Fibroblast of skin of right biceps (primary cell): ENCODE measurements at regions not wholly inside any gene's neighbourhood (a gene's known extent, or its start where the extent isn't known, plus 50 kb on each side); places are given as distances from the start of the nearest gene placed in this dataset.

ENCODE experiments used
- DNase-seq: peaks from one replicate; pipeline ENCODE4 v3.0.0-alpha.2; 2013

DNA sequence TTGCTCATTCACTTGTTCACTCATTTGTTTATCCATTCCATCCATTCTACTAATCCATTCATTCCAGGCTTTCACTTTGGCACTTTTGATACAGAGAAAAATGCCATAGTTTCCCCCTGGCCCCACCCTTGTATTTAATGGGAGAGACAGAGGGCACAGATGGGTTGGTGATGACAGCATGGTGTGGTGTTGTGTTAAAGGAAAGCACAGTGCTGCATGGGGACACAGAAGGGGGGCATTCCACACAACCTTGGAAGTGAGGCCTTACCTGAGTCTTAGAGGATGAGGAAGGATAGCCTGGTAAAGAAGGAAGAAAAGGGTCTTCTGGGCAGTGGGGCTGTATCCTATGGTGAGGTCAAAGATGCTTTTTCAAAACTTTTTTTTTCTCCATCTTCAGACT lies 248.5 kb upstream of the C11orf87 start:
- DNase-seq: no peak

DNA sequence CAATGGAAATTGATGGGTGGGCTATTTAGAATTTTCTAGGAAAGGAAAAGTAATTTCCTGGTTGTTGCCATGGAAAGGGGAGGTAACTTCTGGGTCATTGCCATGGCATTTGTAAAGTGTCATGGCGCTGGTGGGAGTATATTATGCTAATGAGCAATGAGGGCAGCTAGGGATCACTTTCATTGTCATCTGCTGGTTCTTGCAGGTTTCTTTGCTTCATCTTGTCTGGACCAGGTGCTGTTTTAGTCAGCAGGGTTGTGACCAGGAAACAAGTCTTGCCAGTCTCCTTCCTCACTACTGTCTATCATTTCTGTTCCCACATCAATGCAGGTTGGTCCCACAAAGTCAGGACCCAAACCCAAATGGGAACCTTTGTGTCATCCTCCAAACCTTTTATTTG lies 237.6 kb upstream of the C11orf87 start:
- no peak for DNase-seq

DNA sequence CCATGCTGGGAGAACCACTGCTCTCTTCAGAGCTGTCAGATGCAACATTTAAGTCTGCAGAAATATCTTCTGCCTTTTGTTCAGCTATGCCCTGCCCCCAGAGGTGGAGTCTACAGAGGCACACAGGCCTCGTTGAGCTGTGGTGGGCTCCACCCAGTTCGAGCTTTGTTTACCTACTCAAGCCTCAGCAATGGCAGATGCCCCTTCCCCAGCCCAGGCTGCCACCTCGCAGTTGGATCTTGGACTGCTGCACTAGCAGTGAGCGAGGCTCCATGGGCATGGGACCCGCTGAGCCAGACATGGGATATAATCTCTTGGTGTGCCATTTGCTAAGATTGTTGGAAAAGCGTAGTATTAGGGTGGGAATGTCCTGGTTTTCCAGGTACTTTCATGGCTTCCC lies 229.1 kb upstream of the C11orf87 start:
- DNase-seq: no peak

DNA sequence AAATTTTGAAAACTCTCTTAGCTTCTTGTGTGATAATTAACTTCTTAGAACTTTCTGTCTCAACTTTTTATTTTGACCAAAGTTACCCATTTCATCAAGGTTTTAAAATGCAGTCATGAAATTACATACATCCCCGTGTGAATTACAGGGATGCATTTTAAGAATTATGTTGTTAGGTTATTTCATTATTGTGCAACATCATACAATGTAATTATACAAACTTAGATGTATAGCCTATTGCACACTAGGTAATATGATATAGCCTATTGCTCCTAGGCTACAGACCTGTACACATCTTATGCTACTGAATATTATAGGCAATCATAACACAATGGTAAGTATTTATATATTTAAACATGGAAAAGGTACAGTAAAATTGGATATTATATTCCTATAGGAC lies 228.1 kb upstream of the C11orf87 start:
- no peak for DNase-seq

DNA sequence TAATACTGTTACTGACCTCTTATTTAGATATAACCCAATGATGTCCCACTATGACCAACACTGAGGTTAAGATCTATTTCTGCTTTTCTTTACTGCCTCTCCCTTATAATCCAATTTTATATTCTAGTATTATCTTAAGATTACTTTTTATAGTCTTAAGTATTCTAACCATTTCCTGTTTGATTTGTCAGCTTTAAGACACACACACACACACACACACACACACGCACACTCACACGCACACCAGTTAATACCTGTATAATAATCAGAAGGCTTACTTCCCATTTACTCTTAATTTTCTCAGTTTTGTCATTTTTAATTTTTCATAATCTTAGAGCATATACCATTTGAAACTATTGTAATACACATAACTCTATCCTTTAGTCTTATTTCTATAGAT lies 226.0 kb upstream of the C11orf87 start:
- peak; percentile 56 for DNase-seq

DNA sequence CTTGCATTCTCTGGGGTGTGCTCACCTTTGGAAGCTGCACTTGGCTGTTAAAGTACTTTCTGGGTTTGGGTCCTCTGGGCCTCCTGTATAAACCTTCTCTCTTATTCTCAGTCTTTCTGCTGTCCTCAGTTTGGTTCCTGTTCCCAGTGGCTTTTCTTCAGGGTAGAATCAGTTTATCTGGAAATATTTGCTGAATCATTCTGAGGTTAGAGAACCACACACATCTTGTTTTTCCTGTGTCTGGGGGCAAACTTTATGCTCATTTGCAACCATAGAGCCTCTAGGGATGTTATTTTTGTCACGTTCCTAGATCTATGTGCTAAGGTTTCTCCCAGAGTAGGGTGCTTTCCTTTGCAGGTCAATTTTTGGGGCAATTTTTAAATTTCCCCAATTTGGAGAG lies 224.3 kb upstream of the C11orf87 start:
- DNase-seq: peak; percentile 65

DNA sequence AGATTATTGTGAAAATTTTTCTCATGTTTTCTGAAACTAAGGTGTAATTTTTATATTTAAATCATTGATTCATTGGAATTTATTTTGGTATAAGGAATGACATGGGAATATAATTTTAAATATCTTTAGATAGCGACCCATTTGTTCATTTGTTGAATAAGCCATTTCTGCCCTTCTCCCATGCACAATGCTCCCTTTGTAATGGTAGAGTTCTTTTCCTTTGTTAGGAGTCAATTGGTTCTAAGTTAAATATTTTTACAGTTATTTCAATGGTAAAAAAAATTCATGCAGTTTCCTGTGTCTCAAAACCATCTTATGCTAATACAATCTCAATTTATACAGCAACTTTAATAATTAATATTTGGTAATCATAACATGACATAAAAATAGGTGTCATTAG lies 218.8 kb upstream of the C11orf87 start:
- DNase-seq: no peak

DNA sequence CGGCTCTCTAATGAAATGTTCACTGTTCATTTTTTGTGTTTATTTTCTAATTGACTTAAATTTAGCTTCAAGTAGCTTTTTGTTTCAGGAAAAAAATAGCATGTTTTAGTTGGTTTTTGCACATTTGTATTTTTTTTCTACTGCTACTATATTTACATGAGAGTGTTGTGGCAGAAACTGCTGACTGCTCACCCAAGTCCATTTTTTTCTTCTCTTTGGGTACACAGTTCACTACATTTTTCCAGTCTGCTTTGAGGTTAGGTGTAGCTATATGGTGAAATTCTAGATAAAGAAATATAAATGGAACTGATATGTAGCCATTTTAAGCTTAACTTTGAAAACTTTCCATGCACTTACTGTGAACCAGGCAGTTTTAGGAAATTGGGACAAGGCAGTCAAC lies 216.7 kb upstream of the C11orf87 start:
- DNase-seq: no peak

DNA sequence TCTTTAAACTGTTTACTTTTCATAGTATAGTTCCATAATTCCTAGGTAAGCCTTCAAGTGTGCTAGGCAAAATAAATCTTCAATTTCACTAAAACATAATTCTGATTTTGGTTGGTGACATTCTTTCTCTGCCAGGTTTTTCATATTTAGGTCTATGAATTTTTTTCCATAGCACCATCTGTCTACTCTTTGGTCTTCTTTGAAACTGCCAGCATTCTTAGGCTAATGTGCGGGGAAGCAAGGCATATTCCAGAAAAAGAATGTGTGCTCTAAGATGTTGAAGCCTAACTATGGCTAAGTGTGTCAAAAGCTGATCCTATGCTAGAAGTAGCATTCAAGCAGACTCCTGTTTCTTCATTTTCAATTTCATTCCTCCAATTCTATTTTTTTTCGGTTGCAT lies 213.9 kb upstream of the C11orf87 start:
- no peak for DNase-seq

DNA sequence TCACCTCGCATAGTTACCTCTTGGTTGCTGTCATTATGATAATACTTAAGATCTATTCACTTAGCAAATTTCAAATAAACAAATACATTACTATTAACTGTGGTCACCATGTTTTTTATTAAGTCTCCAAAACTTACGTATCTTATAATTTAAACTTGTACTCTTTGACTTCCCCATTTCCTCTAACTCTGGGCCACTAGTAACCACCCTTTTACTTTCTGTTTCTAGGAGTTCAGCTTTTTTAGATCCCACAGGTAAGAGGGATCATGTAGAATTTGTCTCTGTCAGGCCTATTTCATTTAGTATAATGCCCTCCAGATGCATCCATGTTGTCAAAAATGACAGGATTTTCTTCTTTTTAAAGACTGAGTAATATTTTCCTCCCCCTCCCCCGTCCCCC lies 212.4 kb upstream of the C11orf87 start:
- no peak for DNase-seq

DNA sequence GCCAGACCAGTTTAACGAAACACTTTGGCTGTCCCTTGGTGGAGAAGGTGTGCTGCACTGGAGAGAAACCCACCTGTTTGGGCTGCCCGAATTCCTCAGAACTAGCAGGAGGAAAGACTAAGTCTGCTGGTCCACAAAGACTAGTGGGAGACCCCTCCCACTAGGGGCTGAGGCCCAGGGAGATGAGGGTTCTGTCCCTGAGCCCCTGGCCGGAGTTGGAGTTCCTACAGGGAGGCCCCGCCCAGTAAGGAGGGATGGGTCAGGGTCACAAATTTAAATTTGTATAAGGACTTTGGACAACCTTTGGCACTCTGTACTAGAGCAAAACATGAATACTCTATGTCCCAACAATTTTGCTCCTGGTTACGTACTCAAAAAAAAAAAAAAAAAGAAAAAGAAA lies 200.8 kb upstream of the C11orf87 start:
- no peak for DNase-seq

DNA sequence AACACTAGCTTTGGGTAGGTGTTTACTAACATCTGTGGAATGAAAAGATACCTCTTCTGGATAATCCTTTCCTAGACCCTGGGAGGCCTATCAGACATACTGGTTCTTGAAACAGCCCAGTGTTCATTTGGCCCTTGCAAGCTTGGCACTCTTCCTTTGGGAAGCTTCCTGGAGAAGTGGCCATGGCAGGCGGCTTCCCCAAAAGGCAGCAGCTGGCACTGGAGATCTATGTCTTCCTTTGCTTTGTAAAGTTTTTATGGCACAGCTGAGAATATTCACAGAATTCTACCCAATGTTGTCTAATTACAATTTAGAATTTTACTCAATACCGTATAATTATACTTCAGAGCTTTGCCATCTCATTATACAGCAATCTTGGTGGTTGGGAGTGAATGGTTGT lies 199.2 kb upstream of the C11orf87 start:
- DNase-seq: no peak

DNA sequence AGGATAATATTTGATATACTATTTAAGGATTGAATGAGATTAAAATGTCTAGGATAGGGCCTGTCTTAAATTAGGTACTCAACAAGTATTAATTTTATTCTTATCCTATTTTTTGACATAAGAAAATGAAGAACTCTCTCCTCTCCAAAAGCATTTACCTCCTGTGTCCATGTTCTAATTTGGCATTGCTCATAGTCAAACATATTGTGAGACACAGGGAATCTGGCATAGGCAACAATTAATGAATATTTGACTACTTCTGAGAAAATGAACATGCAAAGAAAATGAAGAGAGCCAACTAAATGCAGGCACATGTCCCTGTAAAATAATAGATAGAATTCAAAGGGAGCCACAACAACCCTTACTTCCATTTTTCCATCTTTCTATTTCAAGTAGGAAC lies 198.5 kb upstream of the C11orf87 start:
- DNase-seq: no peak

DNA sequence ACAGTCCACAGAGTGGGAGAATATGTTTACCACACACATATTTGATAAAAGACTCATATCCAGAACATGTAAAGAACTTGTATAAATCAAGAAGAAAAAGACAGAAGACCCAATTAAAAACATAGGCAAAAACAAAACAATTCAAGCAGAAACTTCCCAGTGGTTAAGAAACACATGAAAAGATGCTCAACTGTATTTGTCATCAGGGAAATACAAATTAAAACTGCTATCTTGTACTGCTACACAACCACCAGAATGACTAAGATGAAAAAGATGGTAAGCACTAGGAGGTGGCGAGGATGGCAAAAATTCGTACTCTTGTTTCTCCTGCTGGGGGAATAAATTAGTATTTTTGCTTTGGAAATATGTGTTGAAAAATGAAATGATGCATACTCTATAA lies 192.3 kb upstream of the C11orf87 start:
- peak; percentile 64 for DNase-seq

DNA sequence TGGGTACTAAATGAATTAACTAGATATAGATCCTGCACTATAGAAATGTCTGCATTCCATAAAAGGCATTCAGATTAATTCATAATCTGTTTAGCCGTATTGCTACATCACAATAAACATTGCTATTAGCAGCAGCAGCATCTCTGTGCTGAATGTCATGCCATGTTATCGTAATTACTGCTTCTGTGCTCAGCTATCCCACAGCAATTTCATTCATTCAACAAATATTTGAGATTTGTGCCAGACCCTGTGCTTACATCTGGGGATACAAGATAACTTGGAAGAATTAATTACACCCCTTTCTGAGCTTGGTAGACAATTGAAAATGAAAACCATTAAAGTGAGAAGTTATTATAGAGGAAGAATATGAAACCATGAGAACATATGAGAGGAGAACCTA lies 185.8 kb upstream of the C11orf87 start:
- peak; percentile 18 for DNase-seq

DNA sequence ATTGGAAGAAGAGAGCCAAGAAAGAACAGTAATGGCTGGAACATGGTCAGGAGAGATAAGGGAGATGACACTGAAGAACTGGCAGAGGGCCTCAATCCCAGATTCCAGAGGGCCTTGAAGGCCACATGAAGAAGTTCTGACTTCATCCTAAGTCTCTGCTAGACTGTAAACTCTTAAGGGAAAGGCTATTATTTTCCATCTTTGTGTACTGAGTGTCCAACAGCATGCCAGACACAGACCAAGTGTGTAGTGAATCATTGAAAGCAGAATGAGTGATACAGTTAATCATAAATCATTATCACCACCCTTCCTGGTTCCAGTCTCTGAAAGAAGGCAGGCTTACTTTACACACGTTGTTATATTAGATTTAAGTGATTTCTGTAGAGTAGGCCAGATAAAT lies 185.3 kb upstream of the C11orf87 start:
- peak; percentile 63 for DNase-seq

DNA sequence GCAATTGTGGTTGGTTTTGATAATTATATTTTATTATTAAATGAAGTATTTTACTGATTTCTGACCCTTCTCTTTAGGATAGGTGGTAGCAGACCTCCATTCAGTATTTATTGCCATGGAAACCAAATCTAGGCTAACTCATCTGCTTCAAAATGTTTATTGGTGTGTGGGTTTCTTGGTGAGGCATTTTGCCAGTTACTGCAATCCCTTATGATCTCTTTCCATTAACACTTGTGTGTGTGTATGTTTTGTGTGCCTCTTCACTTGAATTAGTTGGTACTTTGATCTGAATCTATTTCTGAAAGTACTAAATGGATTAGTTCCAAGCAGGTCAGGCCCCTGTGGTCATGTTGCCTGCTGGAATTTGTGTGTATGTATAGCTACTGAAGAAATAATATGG lies 184.4 kb upstream of the C11orf87 start:
- DNase-seq: peak; percentile 37

DNA sequence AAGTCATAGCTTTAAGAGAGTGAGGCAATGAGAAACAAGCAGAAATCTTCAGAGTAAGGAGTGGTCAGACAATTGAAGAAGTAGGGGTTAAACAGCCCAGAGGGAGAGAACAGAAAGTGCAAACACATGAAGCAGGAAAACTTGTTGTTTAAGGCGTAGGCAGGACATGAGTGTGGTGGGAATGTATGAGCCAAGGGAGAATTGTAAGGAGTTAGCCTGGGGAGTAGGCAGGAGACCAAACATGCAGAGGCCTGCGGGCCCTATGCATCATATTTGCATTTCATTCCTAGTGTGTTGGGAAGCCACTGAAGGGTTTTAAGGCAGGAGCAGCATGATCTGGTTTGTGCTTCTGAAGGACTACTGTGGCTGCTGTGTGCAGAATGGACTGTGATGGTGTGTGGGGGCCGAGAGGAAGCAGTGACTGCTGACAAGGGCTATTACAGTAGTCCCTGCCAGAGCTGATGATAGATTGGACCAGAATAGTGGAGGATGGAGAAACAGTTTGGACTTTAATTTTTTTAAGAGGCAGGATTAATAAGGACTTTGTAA lies 179.9 kb upstream of the C11orf87 start:
- DNase-seq: no peak

DNA sequence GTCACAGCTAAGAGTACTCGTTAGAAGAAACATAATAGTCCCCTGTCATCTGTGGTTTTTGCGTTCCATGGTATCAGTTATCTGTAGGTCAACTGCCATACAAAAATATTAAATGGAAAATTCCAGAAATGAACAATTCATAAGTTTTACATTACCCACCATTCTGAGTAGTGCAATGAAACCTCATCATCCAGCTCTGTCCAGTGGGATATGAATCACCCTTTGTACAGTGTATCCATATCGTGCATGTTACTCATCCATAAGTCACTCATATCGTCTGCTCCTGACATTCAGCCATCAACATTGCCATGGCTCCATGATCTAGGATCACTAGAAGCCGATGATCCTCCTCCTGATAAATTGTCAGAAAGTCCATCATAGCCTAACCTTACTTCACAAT lies 174.9 kb upstream of the C11orf87 start:
- DNase-seq: peak; percentile 85

DNA sequence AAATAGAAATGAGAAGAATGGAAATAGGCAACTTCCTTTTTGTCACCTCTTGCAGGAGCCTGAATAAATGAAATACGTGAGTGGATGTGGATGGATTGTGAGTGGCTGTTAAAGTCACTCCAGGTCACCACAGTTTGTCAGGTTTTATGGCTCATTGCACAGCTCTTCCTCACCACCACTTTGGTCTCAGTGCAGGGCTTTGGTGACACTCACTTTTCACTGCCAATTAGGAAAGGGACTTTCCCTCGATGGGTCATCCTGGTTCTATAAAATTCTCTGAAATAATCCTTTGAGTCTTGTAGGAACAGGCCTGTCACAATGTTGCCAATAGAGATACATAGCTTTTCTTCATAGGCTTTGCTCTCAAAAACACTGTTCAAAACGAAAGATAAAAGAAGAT lies 172.4 kb upstream of the C11orf87 start:
- DNase-seq: no peak

DNA sequence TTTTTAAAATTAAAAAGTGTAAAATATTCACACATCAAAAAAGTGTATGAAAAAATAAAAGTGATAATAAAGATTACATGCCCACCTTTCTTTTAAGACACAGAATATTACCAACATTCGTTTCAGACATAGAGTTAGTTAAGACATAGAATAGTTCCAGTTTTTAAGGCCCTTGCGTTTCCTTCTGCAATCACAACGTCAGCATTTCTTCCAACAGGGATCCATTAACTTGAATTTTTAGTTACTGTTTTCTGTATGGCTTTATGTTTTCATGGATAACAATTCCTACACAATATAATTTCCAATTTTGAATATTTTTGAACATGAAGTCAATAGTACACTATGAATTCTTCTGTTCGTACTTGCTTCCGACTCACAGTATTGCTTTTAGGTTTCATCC lies 170.8 kb upstream of the C11orf87 start:
- no peak for DNase-seq

DNA sequence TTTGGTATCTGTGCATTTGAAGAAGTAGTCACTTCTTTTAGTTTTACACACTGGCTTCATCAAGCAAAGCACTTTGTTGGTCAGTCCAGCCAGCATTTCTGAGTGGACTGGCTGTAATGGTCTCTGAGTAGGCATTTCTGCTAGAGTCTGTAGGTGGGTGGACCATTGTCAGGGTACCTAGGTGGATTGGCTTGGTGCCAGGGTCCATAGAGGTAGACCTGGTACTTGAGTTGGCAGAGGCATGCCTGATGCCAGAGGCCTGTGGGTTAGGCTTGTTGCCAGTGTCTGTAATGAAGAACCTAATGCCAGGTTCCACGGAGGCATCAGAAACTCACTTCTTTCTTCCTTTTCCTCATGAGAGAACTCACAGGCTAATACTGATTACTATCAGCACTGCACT lies 157.9 kb upstream of the C11orf87 start:
- DNase-seq: no peak

DNA sequence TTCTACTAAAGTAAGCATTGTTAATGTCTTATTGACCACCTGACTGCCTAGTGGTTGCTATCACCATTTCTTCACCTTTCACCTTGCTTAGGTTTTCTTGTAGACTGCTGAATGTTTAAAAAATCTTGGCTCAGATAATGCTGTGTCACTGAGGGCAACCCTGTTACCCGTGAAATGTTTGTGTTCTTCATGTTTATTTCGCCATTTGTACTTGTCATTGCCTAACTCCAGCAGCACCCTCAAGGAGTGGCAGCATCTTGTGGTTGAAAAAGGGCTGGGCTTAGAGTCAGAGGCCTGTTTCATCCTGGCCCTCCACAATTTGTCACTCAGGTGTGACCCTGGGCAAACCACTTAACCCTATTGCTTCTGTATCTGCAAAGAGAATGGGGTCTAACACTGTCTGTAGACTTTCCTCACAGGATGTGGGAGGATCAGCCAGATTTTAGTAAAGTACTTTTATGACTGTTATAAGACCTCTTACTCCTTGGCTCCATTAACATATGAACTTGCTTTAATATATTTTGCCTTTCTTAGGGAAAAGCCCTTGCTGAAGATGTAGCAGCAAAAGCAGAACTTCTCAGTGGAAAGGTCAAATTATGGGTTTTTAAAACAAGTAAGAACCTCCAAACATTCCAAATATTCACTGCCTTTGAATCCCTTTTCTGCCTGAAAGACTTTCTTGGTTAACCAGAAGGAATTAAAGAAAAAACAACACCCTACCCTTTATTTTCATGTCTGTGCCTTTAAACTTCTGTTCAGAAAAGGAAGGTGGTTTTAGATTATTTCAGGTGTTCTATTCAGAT lies 154.5 kb upstream of the C11orf87 start:
- DNase-seq: no peak

DNA sequence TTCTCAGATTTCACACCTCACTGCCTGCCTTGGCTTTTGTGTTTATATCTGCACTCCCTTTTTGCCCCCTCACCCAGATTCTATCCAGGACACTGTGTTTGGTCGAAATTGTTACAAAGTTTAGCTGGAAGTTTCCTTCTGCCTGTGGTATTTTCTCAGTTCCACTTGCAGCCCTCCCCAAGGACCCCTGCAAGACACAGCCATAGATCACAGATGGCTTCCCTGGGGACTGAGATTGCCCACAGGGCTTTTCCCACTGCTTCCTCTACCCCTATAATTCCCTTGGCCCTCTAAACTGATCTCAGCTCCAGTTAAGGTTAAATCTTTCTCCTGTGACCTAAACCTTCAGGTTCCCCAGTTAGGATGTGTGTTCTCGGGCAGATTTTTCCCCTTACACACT lies 146.1 kb upstream of the C11orf87 start:
- no peak for DNase-seq

DNA sequence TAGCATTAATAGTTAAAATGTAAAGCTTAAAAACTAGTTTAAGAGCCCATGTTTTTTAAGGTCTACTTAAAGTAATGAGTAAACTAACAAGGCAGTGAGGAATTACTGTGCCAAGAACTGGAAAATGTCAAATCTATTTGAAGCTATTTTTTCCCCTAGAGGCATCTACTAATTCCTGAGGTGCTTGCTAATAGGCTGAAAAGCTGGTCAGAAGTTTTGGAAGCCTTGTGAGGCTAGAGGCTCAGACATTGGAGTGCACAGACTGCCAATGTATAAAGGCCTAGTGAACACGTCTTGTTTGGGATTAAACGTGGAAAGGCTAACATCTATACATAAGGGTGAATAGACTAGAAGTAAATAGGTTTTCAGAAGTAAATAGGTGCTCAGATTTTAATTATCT lies 136.5 kb upstream of the C11orf87 start:
- no peak for DNase-seq
